Muscle of back (tissue), 3 donors: ENCODE measurements at regions not wholly inside any gene's neighbourhood (a gene's known extent, or its start where the extent isn't known, plus 50 kb on each side); places are given as distances from the start of the nearest gene placed in this dataset.
"Not testable (repeated sequence)": the region's sequence is repeated elsewhere in the genome, so short reads cannot be mapped to it uniquely, and the experiment has no call there.

Experiments used
- DNase-seq, 3 donors: peaks; one replicate each; pipeline versions ENCODE4 v3.0.0 to v3.0.0-alpha.2; 2013

- DNase-seq = no peak
These were observed 109.5 kb downstream of the UNCX start for GRCh38 chr7:1342090-1342640.

GRCh38 chr7:1343551-1343950 is 110.9 kb downstream of the UNCX start:
- DNase-seq = no peak

- no peak for DNase-seq
These were observed 111.7 kb downstream of the UNCX start for GRCh38 chr7:1344421-1344820.

- no peak for DNase-seq
These were observed 112.5 kb downstream of the UNCX start for GRCh38 chr7:1344981-1345701.

- no peak for DNase-seq
These were observed 113.2 kb downstream of the MICALL2 start for GRCh38 chr7:1345796-1346755.

- DNase-seq = no peak
These were observed 112.4 kb downstream of the MICALL2 start for GRCh38 chr7:1346851-1347250.

- no peak for DNase-seq
These were observed 111.0 kb downstream of the MICALL2 start for GRCh38 chr7:1348096-1348822.

GRCh38 chr7:1348823-1349335 is 110.4 kb downstream of the MICALL2 start:
- DNase-seq = no peak

GRCh38 chr7:1349351-1349761 is 109.9 kb downstream of the MICALL2 start:
- no peak for DNase-seq

GRCh38 chr7:1351881-1352625 is 107.2 kb downstream of the MICALL2 start:
- no peak for DNase-seq

GRCh38 chr7:1352656-1353271 is 106.5 kb downstream of the MICALL2 start:
- DNase-seq = no peak

- DNase-seq = no peak
These were observed 104.4 kb downstream of the MICALL2 start for GRCh38 chr7:1354661-1355567.

GRCh38 chr7:1355568-1356340 is 103.5 kb downstream of the MICALL2 start:
- no peak for DNase-seq

GRCh38 chr7:1356853-1357252 is 102.4 kb downstream of the MICALL2 start:
- not testable (repeated sequence) for DNase-seq

- DNase-seq = not testable (repeated sequence)
These were observed 102.0 kb downstream of the MICALL2 start for GRCh38 chr7:1357260-1357600.

GRCh38 chr7:1357601-1358271 is 101.5 kb downstream of the MICALL2 start:
- no peak for DNase-seq

- no peak for DNase-seq
These were observed 100.8 kb downstream of the MICALL2 start for GRCh38 chr7:1358376-1359050.

GRCh38 chr7:1359051-1359400 is 100.2 kb downstream of the MICALL2 start:
- no peak for DNase-seq
